ENCODE measurements at regions not wholly inside any gene's neighbourhood (a gene's known extent, or its start where the extent isn't known, plus 50 kb on each side); places are given as distances from the start of the nearest gene placed in this dataset.
"Not testable (repeated sequence)": the region's sequence is repeated elsewhere in the genome, so short reads cannot be mapped to it uniquely, and the experiment has no call there.

GRCh38 chr20:53814060-53814459, 220.4 kb upstream of the ZNF217 start:
- no peak for DNase-seq

GRCh38 chr20:53813636-53814035, 220.0 kb upstream of the ZNF217 start:
- DNase-seq: no peak

- DNase-seq: no peak
Observed at GRCh38 chr20:53811577-53811976, 217.9 kb upstream of the ZNF217 start.

DNA sequence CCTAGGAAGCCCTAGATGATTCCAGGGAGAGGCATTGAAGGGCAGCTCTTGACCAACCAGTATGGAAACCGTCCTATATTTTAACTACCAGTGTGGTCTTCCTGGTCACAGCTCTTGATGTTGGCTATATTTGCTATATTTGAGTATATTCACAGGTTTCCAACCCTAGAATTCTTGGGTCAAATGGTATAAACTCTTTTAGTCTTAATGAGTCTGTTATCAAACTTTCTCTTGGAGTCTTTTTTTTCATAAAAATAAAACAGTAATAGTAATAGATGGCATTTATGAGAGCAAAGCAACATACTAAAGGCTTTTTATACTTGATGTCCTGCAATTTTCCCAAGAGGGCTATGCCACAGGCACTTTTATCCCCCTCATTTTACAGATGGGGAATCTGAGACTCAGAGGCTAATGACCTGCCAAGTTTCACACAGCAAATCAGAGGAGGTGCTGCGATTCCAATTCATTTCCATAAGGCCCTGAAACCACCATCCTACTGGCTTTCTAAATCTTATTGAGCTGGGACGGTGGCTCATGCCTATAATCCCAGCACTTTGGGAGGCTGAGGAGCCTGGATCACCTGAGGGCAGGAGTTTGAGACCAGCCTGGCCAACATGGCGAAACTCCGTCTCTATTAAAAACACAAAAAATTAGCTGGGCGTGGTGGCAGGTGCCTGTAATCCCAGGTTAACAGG, 217.2 kb upstream of the ZNF217 start:
- DNase-seq: no peak

DNA sequence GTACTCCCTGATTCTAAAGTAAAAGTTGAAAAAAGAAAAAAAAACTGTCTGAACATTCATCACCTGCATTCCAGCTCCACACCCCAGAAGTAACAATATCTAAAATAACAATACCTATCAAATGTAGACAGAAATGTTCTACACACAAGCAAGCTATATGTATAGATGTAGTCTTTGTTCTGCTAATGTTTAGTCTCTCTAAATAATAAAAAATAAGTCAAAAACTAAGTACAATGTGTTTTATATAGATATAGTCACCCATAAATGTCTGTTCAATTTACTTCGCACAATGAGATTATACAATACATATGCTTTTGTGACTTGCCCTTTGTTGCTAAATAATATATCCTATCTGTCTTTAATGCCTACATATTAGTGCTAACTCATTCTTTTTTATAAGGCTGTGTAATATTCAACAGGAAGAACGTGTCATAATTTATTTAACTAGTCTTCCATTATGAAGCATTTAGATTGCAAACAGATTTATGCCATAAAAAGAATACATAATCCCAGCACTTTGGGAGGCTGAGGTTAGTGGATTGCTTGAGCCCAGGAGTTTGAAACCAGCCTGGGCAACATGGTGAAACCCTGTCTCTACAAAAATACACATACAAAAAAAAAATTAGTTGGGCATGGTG, 216.2 kb upstream of the ZNF217 start:
- no peak for DNase-seq

DNA sequence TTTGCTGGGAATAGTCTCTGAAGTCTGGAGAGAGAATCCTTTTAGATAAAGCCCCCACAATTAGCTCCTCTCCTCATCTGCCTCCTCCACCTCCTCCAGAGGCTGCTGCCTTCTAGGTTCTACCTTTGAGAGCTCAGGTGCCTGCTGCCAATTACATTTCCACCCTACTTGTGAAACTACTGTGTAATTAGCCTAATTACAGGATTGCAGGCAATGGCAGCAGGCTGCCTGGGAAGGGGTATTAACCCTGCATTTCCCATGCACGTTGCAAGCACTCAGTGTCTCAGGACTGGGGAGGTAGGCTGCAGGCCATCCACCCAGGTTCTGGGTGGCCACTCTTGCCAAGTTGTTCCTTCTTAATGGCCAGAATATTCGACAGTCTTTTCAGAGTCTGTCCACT, 215.6 kb upstream of the ZNF217 start:
- no peak for DNase-seq

GRCh38 chr20:53808733-53809132, 215.1 kb upstream of the ZNF217 start:
- no peak for DNase-seq

GRCh38 chr20:53808302-53808701, 214.7 kb upstream of the ZNF217 start:
- not testable (repeated sequence) for DNase-seq

- no peak for DNase-seq
Observed at GRCh38 chr20:53806683-53807401, 213.2 kb upstream of the ZNF217 start.

- no peak for DNase-seq
Observed at GRCh38 chr20:53805895-53806384, 212.3 kb upstream of the ZNF217 start.

DNA sequence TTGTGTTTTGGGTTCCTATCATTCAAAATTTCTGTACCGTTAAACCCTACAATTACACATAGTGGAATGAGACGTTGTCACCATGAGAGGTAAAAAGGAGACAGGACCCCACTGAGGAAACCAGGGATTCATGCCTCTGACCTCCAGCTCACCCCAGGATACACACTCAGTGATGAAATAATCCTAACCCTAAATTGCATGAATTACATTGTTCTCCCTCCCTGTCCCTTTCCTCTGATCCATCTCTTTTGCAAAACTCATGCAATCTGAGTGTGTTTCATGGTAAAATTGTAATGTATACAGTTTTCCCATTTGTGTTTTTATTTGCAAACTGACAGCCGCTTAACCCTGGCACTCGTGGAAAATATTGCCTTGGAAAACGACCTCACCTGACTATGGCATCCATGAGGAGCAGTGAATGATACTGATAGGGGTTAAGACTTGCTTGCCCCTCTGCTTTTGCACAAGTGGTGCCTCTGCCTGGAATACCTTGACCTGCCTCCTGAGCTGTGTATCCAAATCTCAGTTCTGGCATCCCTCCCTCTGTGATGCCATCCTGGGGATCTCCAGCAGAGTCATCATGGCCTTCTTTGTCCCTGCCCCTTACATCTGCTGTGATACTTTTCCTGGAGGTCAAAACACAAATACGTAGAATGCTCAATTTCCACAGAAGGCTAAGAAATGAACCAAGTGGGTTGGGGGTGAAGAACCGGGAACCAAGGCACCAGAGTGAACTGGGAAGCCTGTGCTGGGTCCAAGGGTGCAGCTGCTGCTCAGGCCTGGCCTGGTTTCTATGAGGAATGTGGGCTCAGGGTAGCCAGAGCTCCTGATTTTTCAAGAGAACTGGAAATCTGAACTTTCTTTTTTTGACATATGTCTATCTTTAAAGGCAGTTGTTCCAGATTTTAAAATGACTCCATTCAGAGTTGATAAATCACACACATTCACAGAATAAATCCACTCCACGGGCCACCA, 211.6 kb upstream of the ZNF217 start:
- no peak for DNase-seq

GRCh38 chr20:53804308-53804707, 210.7 kb upstream of the ZNF217 start:
- DNase-seq: not testable (repeated sequence)

DNA sequence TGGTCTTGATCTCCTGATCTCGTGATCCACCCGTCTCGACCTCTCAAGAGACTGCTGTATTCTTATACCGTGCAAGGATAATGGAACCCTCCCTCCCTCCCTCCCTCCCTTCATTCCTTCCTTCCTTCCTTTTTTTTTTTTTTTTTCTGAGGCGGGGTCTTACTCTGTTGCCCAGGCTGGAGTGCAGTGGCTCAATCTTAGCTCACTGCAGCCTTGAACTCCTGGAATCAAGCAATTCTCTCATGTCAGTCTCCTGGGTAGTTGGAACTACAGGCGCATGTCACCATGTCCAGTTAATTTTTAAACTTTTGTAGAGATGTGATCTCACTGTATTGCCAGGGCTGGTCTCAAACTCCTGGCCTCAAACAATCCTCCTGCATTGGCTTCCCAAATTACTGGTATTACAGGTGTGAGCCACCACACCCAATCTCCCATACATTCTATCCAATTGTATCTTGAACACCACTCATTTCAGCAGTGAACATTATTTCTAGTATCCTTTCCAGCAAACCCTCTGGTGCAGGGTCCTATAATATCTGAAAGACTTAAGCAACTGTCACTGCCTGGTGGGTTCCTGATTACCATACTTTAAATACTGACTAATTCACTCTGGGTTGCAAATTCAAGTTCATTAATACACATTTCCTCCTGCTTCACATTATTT, 210.0 kb upstream of the ZNF217 start:
- no peak for DNase-seq

DNA sequence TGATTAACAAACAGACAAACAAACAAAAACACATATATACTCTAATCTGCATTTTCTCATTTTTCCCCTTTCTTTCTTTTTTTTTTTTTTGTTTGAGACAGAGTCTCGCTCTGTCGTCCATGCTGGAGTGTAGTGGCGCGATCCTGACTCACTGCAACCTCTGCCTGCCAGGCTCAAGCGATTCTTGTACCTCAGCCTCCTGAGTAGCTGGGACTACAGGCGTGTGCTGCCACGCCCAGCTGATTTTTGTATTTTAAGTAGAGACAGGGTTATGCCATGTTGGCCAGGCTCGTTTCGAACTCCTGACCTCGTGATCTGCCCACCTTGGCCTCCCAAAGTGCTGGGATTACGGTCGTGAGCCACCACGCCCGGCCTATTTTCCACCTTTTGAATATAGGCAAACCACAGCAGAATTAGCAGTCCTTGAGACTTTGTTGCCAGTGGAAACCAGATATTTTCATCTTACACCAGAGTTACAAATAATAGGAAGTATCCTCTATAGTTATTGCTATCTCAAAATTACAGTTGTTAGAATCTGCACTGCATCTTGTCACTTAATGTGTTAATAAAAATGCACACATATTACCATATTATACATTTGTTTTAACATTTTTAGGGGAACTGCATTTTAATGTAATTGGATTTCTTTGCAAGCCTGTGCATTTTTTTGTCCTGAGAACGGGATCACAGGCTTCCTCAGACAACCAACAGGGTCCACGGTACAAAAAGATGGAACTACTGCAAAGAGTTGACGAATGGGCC, 208.2 kb upstream of the ZNF217 start:
- no peak for DNase-seq

DNA sequence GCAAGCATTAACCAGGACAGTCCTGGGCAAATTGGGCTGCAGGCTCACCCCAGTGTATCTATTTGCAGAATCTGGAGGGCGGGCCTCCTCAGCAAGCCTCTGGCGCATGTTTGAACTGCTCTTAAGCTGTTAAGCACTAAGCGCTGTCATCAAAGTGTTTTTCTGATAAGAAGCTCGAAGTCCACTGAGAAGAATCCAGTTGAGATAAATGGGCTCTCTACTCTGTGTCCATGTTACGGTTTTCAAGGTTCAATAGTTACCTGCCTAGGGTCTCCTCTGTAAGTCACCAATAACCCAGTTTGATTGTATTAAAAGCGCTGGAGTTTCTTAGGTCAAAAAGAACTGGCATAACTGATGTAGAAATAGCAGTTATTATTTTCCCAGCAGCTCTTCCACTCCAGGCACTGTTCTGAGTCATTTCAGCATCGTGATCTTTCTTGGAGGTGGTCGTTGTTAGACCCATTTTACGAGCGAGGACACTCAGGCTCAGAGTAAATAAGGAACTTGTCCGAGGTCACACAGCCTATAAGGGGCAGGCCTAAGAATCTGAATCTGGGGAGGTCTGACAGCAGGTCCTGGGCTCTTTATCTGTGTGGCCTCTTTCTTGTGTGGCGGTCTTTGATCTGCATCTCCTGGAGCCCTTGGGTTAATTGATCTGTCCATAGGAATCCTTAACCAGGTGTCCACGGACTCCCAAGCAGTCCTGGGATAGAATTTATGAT, 207.4 kb upstream of the ZNF217 start:
- DNase-seq: no peak

DNA sequence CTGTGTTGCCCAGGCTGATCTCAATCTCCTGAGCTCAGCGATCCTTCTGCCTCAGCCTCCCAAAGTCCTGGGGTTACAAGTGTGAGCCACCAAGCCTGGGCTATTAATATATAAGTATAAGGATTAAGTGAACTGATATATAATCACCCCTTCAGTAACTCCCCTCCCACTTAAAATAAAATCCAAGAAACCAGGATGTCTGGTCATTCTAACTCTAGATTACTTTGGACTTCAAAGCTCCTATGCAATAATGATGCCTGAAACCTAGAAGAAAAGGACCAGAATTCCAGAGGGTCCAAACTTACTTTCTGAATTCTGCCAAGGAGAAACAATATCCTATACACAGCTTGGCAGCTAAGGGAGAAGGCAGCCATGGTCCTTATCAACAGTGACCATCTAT, 206.8 kb upstream of the ZNF217 start:
- DNase-seq: no peak

- no peak for DNase-seq
Observed at GRCh38 chr20:53797085-53797484, 203.4 kb upstream of the ZNF217 start.

DNA sequence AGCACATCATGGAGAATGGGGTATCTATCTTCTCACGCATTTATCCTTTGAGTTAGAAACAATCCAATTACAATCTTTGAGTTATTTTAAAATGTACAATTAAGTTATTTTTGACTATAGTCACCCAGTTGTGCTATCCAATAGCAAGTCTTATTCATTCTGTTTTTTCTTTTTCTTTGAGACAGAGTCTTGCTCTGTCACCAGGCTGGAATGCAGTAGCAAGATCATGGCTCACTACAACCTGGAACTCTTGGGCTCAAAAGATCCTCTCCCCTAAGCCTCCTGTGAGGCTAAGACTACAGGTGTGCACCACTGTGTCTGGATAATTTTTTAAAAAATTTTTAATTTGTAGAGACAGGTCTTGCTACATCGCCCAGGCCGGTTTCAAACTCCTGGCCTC, 201.5 kb upstream of the ZNF217 start:
- no peak for DNase-seq

- DNase-seq: no peak
Observed at GRCh38 chr20:53794529-53795115, 201.0 kb upstream of the ZNF217 start.

DNA sequence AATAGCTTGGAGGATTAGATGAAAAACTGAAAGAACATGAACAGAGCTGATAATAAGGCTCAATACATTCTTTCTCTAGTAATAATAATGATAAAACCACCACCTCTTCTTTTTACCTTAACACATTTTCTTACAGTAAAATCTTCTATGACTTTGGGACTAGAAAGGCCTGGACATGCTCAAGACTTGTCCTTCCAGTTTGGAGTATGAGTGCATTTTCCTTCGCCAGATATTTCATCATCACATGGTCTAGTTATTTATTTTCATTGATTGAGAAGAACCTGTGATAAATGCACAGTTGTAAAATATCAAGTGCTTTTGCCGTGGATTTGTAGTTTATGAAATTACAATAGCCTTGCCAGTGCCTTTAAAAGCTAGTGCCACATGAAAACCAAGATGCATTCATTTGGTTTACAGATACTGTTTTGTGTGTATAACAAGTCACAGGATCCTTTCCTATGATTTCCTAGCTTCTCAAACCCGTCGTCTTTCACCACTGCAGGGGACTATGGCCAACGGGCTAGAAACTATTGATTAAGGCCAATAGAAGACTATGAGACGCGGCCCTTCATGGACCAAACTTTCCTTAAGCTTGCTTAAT, 200.2 kb upstream of the ZNF217 start:
- no peak for DNase-seq

Measured in DMS79 treated with DMSO at 0.1 percent for 48 hours (cell line).